ENCODE measurements at regions not wholly inside any gene's neighbourhood (a gene's known extent, or its start where the extent isn't known, plus 50 kb on each side); places are given as distances from the start of the nearest gene placed in this dataset.

- Histone ChIP-seq H3K27me3 (no peaks in the 10 kb centered on the region), H3K36me3 (no peaks in the 10 kb centered on the region), H3K4me1 (no peaks in the 10 kb centered on the region), H3K4me3 (no peak overlapping the region), H3K27ac (no peak overlapping the region), H3K9me3 (no peaks in the 10 kb centered on the region)
- no peak for DNase-seq
- intact Hi-C loops (cut with DNase I; ENCODE audit: low total_unique reads), result no loop called here
- TF ChIP-seq POLR2AphosphoS5 (IDR thresholded peaks at IDR 0.05) (no peak), CTCF (IDR thresholded peaks at IDR 0.05) (no peak), POLR2A (IDR thresholded peaks at IDR 0.05) (no peak), EP300 (IDR thresholded peaks at IDR 0.05; ENCODE audit: low read depth) (no peak)
- in situ Hi-C loops (cut with MboI; ENCODE audit: low pct_ligation_motif_present in 1 of 4, low pct_unique_long_range_greater_than_20kb in 1 of 4, low sequenced_read_pairs in 3 of 4), result no loop called here
Measured at GRCh38 chr10:118153287-118153686, 106.5 kb upstream of the RAB11FIP2 start.

- intact Hi-C loops (cut with DNase I; ENCODE audit: low total_unique reads), result no loop called here
- H3K4me3 ChIP-seq, result no peak overlapping the region
- no peaks in the 10 kb centered on the region for H3K27me3 ChIP-seq
- no peak for DNase-seq
- TF ChIP-seq POLR2A (IDR thresholded peaks at IDR 0.05) (no peak), POLR2AphosphoS5 (IDR thresholded peaks at IDR 0.05) (no peak), EP300 (IDR thresholded peaks at IDR 0.05; ENCODE audit: low read depth) (no peak), CTCF (IDR thresholded peaks at IDR 0.05) (no peak)
- no peaks in the 10 kb centered on the region for H3K36me3 ChIP-seq
- H3K4me1 ChIP-seq, result no peaks in the 10 kb centered on the region
- no peak overlapping the region for H3K27ac ChIP-seq
- no peaks in the 10 kb centered on the region for H3K9me3 ChIP-seq
- in situ Hi-C loops (cut with MboI; ENCODE audit: low pct_ligation_motif_present in 1 of 4, low pct_unique_long_range_greater_than_20kb in 1 of 4, low sequenced_read_pairs in 3 of 4), result no loop called here
- WGBS, 2 donors (ENCODE audit: low coverage in 1 of 2), result 44 to 69% methylated on average over 2 of the region's 2 CpGs
Measured at GRCh38 chr10:118151461-118151860, 104.7 kb upstream of the RAB11FIP2 start.

GRCh38 chr10:118148247-118148646 lies 101.5 kb upstream of the RAB11FIP2 start:
- Histone ChIP-seq H3K4me3 (no peak overlapping the region), H3K27me3 (no peaks in the 10 kb centered on the region), H3K27ac (no peak overlapping the region), H3K9me3 (no peaks in the 10 kb centered on the region), H3K36me3 (no peaks in the 10 kb centered on the region), H3K4me1 (no peaks in the 10 kb centered on the region)
- in situ Hi-C loops (cut with MboI; ENCODE audit: low pct_ligation_motif_present in 1 of 4, low pct_unique_long_range_greater_than_20kb in 1 of 4, low sequenced_read_pairs in 3 of 4) (no loop called here), intact Hi-C loops (cut with DNase I; ENCODE audit: low total_unique reads) (no loop called here)
- no peak for DNase-seq
- TF ChIP-seq EP300 (IDR thresholded peaks at IDR 0.05; ENCODE audit: low read depth) (no peak), POLR2AphosphoS5 (IDR thresholded peaks at IDR 0.05) (no peak), POLR2A (IDR thresholded peaks at IDR 0.05) (no peak), CTCF (IDR thresholded peaks at IDR 0.05) (no peak)

GRCh38 chr10:118145256-118145655 lies 98.5 kb upstream of the RAB11FIP2 start:
- Histone ChIP-seq H3K27me3 (no peaks in the 10 kb centered on the region), H3K4me3 (no peak overlapping the region), H3K27ac (no peak overlapping the region), H3K36me3 (no peaks in the 10 kb centered on the region), H3K9me3 (no peaks in the 10 kb centered on the region), H3K4me1 (no peaks in the 10 kb centered on the region)
- no peak for DNase-seq
- intact Hi-C loops (cut with DNase I; ENCODE audit: low total_unique reads), result no loop called here
- TF ChIP-seq CTCF (IDR thresholded peaks at IDR 0.05) (no peak), EP300 (IDR thresholded peaks at IDR 0.05; ENCODE audit: low read depth) (no peak), POLR2AphosphoS5 (IDR thresholded peaks at IDR 0.05) (no peak), POLR2A (IDR thresholded peaks at IDR 0.05) (no peak)
- in situ Hi-C loops (cut with MboI; ENCODE audit: low pct_ligation_motif_present in 1 of 4, low pct_unique_long_range_greater_than_20kb in 1 of 4, low sequenced_read_pairs in 3 of 4), result no loop called here
- 86 to 100% methylated on average over 2 to 4 of the region's 4 CpGs for WGBS, 2 donors (ENCODE audit: low coverage in 1 of 2)

All from transverse colon (tissue), 4 donors.